HG03097 (cell line): ENCODE measurements at regions not wholly inside any gene's neighbourhood (a gene's known extent, or its start where the extent isn't known, plus 50 kb on each side); places are given as distances from the start of the nearest gene placed in this dataset.
"Not testable (repeated sequence)": the region's sequence is repeated elsewhere in the genome, so short reads cannot be mapped to it uniquely, and the experiment has no call there.

Source experiments
- ATAC-seq: cut with Tn5 transposase; IDR thresholded peaks from one replicate; pipeline ENCODE4 v1.9.1; 2021; ENCODE audit not compliant: unreplicated experiment, low FRiP score

DNA sequence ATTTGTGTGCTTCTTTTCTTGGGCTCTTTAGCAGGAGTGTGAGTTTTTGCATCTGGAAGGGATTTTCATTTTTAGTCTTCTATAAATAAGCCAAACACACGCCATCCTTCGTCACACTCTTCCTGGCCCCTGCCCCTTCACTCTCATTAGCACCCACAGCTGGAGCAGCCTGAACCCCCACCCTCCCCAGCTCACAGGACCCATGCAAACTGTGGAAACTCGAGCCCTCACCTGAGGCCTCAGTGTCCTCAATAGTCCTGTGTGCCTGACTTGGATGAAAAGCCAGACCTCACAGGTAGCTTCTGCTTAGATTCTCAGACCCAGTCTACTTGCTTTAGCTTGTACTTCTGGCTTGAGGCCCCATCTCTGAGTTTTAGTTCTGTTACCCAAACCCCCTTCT lies 167.9 kb downstream of the MTHFS start:
- no peak for ATAC-seq

DNA sequence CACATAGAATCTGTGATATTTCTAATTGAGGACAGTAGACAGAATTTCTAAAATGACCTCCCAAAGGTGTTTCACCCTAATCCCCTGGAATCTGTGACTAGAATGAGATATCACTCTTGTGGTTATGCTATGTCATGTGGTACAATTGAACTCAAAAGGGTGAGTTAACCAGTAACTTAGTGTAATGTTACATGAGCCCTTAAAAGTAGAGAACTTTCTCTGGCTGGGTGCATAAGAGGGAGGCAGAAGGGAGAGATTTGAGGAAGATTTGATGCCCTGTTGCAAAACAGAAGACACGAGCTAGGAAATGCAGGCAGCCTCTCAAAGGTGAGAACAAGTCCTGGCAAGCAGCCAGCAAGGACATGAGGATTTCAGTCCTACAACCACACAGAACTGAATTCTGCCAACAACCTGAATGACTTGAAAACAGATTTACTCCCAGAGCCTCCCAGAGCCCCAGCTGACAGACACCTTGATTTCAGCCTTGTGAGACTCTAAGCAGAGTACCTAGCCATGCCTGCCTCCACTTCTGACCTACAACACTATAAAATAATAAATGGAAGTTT lies 160.3 kb downstream of the MTHFS start:
- no peak for ATAC-seq

DNA sequence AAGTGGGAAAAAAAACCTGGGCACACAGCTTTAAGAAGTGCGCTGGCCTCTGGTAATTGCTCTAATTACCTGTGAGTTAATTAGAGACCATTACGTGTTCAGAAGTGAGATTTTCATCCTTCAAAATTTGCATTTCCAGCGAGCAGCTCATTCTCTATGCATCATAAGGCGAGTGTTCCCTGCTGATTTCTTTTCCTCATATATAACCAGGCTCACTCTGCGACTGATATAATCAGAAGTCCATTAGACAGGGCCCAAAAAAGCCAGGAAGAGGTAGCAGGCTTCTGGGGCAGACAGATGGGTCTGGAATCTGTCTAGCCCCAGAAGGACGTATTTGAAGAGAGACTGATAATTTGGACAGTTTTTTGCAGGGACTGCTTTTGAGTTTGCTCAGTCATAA lies 158.7 kb downstream of the MTHFS start:
- ATAC-seq, result no peak

DNA sequence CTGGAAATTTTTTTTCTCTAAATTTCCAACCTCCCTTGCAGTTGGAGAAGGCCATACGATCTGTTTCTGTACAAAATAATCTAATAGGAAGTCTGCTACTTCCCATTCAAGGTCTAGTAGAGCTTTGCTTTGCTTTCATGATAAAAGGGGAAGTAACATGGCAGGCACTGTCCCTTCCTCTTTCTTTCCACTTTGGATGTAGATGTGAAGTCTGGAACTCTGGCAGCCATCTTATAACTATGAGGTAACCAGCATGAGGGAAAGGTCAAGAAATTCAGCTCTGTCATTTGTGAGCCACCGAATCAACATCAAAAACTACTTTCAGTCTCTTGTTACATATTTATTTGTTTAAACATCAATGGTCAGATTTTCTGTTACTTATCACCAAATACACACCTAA lies 156.3 kb downstream of the MTHFS start:
- ATAC-seq, result no peak

DNA sequence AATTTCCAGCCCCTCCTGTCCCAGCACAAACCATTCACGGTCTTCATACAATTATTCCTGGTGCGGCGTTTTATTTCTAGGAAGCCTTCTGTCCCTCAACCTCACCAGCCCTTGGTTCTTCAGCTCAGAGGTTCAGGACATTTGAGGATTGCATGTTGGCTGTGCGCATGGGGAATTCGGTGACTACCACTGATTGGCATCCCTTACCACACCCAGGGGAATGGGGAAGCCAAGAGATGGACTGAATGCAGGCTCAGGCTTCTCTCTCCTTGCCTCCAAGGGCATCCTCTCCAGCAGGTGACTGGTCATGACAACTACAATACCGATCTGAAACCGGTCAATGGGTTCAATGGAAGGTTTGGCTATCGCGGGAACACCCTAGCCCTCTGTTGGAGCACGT lies 153.8 kb downstream of the MTHFS start:
- ATAC-seq, result no peak

DNA sequence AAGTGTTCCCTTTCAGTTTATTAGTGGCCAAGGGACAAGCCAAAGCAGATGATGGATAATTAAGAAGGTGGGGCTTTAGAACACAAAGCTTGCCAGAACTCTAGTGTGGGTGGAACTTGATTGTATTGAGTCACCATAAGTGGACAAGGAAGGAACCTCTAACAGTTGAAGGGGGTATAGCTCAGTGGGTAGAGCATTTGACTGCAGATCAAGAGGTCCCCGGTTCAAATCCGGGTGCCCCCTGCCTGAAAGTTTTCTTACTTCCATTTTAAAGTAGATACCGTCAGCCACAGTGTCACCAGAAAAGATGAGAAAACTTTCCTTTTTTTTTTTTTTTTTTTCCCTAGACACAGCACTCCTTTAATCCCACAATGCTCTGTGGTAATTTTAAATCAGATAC lies 152.3 kb downstream of the MTHFS start:
- ATAC-seq, result not testable (repeated sequence)

DNA sequence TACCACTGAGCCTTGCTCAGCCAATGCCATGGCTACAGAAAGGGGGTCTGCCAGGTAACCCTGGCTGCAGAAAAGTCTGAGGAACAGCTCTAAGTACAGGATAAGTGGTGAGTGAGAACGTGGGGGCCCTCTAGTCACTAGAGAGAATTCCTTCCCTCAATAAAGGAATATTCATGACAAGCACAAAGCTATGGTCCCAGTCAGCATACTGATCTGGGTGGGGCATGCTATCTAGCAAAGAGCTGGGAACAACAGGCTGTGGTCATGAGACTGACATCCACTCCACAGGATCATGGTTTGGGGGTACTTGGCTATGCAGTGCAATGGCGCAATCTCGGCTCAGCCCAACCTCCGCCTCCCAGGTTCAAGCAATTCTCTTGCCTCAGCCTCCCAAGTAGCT lies 140.4 kb downstream of the MTHFS start:
- ATAC-seq, result no peak

DNA sequence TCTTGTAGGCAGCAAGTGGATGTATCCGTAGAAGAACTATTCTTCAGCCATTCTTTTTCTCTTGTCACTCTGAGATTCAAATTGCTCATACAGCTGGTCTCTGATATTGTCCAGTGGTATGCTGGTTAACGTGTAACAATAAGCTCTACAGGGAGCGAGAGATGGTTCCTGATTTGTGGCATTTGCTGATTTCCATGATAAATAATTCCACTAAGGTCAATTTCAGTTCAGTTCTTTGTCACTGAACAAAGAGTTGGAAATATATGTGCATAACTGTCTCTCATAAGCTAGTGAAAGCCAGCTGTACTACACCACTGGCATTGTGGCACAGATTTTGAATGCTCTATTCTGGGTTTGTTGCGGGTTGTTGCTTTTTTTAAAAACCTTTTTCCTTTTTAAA lies 131.7 kb downstream of the MTHFS start:
- ATAC-seq, result no peak

DNA sequence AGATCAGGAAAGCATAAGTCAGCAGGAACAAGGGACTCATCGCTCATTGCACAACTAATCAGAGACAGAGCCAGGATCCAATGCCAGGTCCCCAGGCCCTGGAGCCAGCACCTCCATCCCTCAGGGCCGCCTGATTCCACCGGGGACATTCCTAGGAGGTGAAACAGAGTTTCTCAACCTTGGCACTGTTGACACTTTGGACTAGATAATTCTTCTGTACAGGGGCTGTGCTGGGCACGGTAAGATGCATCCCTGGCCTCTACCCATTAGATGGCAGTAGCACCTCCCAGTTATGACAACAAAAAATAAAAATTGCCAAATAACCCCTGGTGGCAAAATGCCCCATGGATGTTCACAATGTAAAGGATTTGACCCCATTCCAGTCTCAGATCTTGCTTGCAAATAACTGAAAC lies 127.7 kb downstream of the MTHFS start:
- no peak for ATAC-seq

DNA sequence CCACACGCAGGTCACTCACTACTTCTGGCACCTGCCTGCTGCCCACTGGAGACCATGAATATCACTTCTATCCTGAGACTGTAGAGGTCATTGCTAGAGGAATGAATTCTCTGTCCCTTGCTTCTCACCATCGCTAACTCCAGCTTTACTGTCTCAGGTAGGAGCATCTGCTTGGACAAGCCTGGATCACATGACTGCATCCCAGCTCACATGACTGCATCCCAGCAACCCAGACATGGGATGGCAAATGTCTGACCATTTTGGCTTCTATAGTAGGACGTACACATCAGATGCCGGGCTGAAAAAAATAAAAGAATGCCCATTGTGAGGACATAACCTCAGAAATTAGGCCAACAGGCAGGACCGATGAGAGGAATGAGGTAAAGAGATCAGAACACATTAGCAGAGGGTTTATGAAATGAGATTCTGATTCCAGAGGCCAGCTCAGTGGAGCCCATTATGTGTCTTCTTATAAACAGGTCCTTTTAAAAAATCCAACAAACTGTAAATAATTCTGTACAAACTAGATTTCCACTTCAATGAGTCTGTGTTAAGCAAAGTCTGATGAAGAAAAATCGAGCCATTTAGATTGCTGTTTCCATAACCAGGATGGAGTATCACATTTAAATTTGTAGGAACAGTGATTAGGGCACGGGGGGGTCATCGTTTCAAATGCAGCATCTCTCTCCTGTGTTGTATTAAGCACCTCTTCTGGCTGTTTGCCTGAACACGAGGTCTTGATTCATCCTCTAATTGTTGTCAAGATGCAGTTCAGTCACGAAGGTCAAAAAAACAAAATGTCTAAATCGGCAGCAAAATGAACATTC lies 126.7 kb downstream of the MTHFS start:
- no peak for ATAC-seq

DNA sequence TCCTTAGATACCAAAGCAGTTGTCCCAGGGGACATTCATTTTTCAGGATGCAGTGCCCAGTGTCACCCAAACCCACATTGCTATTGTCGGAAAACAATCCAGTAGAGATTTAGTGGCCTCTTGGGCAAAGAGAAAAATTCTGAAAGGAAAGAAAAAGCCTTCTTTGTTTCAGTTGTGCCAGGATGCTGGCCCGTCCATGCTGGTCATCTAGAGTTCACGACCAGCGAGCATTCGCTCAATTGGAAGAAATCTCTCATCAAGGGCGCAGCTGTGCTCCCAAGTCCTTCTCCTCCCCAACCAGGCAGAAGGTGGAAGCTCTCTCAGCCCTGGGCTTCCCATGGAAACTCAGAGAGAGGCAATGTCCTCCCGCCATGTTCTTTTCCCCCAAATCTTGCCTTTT lies 123.7 kb downstream of the MTHFS start:
- ATAC-seq, result no peak

DNA sequence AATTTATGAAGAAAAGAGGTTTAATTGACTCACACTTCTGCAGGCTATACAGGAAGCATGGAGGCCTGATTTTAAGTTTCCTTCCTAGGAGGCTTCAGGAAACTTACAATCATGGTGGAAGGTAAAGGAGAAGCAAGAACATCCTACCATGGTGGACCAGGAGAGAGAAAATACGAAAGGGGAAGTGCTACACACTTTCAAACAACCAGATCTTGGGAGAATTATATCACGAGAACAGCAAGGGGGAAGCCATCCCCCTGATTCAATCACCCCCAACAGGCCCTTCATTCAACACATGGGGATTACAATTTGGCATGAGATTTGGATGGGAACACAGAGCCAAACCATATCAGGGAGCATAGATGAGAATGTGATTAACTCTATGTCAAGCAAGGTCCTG lies 121.0 kb downstream of the MTHFS start:
- ATAC-seq, result no peak

DNA sequence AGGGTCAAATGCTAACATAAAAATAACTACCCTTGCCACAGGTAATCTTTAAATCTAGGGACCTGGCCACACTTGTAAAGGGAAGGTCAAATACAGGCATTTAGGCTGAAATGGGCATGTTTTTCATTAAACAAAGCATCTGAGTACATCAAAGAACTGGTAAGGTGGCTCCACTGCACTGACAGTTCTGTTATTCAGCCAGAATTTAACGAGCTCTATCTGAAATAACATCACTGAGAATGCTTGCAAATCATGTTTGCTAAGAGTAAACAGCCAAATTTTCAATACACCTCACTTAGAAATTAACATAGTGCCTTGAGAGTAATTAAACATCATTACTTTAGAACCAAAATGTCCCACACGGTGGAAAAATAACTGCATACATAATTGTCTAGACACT lies 118.9 kb downstream of the MTHFS start:
- ATAC-seq, result no peak

DNA sequence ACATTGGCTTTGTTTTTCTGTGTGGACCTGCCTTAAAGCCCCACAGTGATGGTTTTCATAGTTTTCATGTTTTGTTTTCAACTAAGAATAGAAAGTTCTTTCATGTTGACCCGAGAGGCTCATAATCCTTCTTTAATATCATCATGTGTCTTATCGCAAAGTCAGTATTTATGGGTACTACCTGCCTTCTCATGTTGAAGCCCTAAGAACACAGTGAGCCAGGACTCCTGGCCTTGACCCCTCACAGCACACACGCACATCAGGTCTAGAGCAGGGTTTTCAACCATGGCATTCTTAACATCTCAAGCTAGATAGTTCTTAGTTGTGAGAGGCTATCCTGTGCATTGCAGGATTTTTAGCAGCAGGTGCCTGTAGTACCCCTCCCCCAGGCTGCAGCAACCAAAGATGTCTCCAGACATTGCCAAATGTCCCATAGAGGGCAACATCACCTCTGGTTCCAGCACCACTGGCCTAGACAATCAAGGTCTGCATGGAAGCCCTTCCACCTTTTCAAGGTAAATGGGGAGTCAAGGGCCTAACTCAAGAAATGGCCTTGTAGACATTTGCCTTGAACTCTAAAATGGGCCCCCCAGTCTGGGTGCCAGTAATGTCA lies 118.3 kb downstream of the MTHFS start:
- ATAC-seq, result no peak

DNA sequence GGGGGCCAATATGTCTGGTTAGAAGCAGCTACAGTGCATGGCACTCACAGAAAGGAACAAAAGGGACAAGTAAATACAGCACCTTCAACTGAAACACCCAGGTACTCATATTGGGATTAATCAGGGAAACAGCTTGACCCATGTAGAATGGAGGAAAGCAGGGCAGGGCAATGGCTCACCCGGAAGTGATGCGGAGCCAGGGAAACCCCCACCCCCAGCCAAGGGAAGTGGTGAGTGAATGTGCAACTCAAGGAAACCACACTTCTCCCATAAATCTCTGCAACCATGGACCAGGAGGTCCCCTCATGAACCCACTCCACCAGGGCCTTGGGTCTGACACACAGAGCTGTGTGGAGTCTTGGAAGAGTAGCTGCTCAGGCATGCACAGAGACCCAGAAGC lies 117.1 kb downstream of the MTHFS start:
- ATAC-seq, result no peak

DNA sequence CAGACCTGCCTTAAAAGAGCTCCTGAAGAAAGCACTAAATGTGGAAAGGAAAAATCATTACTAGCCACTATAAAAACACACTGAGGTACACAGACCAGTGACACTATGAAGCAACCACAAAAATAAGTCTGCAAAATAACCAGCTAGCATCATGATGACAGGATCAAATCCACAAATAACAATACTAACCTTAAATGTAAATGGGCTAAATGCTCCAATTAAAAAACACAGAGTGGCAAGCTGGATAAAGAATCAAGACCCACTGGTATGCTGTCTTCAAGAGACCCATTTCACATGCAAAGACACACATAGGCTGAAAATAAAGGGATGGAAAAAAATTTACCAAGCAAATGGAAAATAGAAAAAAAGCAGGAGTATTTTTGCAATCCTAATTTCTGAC lies 114.5 kb downstream of the MTHFS start:
- not testable (repeated sequence) for ATAC-seq
